CD4-positive, alpha-beta T cell treated with Interleukin-1 beta for 1 hour (primary cell): ENCODE measurements at regions not wholly inside any gene's neighbourhood (a gene's known extent, or its start where the extent isn't known, plus 50 kb on each side); places are given as distances from the start of the nearest gene placed in this dataset.

Source experiments
- DNase-seq, 2 donors: peaks; one replicate each; pipeline ENCODE4 v3.0.0-alpha.2; 2020 to 2022

DNA sequence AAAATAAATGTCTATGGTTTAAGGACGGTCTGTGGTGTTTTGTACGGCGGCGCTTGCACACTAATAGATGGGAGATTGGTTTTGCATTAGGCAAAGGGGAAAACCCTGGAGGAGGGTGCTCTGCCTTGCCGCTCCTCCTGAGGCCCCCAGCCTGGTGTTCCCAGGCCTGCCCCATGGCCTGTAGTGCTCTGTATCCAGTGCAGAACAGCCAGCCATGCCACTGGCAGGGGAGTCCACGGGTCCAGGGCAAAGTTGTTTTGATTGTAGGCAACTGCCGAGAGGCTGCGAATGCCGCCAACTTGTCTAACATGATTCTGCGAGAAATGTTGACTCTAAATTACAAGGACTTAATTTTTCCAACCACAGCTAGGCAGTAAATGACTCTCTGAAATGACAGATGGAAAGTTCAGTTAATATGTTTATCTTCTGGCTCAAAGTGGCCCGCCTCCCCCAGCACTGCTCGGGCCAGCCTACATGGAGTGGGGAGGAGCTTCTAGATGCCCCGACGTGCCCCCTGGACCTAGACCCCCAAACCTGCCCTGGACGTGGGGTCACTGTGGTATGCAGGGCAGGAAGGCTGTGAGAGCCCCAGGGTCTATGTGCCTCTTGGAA is 104.6 kb upstream of the GDF10 start:
- DNase-seq = no peak

DNA sequence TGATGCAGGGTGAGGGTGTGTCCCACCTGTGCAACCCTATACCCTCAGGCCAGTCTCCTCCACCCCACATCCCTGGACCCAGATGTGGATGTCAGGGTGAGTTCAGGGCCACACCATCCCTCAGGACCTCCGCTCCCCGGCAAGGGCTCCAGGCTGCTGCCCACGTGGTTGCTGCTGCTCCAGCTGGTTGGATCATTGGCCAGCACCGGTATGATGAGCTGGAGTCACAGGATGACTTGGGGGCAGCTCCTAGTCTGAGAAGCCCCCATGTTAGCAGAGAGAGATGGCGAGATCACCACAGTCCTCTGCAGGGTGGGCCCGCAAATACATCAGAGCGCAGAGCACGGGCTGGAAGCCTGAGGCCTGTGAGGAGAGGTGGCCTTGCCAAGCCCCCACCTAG is 103.3 kb upstream of the GDF10 start:
- DNase-seq = no peak

DNA sequence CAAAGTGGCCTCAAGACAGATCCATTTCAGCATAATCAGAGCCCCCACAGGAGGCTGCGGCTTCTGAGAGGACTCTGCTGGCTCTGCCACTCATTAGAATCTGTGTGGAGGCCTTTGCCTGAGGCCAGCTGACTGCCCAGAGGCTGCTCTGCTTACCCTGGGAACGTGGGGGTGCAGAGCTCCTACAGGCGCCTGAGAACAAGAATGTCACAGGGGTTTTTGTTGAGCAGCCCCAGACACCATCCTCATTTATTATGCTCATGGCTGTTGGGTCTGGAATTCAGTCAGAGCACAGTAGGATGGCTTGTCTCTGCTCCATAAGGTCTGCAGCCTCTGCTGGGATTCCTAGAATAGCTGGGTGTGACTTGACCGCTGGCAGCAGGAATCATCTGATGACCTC is 101.8 kb upstream of the GDF10 start:
- no peak for DNase-seq

DNA sequence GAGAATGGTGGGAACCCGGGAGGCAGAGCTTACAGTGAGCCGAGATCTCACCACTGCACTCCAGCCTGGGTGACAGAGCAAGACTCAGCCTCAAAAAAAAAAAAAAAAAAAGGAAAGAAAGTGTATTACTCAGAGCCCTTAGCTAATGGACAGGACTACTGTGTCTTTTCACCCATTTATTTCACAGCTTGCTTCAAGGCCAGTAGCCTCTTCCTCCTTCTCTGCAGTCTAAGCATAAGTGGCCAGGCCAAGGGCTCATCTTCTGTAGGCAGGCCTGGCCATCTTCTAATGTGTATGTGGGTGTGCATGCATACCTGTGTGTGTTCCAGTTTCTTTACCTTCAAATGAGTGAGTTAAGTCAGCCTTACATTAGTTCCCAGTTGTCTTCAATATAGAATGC is 94.8 kb upstream of the GDF10 start:
- DNase-seq = no peak

DNA sequence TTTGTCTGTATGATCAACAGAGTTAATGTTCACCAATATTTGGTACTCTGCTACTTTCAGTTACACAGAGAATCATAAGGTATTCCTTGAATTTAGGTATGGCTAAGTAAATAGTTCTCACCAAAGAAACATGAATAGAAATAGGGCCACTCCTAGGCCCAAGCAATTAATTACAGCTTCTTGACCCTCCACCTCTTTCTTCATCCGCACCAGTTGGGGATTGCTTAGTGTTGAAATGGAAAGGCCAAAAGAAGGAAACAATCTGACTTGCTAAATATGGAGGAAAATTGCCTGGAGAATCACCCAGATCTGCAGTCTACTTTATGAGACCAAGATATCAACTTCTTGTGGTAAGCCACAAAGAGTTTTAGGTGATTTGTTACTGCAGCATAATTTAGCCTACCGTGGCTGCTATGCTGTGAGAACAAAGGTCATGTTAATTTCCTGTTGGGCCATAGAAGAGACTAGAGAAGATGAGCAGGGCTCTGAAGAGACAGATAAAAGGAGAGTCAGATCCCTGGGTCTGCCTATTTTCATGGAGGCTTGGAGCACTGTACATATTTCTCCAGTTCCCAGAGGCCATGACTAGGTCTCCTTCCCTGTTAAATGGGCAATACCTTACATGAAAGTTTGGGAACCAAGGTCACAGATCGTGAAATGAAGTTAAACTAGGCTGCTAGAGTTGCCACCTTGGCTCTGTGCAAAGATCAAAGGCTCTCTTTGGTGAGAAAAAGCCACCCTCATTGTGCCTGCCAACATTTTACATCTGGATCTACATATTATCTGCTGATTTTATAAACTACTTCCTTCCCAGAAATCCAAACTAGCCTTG is 93.3 kb upstream of the GDF10 start:
- peak in 1 of 2 donors; percentile 42 for DNase-seq

DNA sequence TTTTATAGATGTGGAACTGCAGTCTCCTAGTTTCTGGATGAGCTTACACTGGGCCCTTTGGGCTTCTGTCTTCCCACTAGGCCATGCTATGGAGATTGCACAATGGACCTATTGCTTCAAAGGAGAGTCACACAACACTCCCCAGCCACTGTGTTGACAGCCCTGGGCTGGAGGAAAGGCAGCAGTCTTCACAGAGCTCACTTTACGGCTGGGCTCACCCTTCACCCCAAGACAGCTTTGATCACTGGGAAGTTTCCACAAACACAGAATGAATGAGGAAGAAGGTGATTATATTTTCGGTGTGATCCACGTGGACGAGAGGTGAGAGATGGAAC is 92.7 kb upstream of the GDF10 start:
- peak; percentile 11 to 12 for DNase-seq

DNA sequence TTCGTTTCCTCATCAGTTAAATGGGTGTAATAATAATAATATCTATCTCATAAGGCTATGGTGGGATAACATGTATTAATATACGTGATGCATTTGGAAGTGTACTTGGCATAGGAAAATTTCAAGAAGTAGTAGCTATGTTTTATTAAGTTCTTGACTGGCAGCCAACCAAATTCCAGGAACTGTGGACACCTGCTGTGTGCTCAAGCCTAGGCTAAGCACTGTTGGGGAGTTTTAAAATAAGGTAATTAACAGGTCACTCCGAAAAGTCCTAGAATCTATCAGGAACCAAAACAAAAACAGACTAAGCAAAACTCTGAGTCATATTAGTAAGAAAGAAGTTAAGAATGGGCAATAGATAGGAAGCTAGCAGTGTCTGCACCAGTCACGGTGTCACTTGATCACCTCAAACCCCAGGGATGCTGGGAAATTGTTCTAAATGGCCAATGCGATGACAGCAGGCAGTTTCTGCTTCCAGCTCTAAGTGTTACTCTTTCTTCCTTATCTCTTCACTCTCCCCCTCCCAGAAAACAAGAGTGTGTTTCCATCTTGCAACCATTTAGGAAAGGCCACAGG is 92.0 kb upstream of the GDF10 start:
- no peak for DNase-seq

DNA sequence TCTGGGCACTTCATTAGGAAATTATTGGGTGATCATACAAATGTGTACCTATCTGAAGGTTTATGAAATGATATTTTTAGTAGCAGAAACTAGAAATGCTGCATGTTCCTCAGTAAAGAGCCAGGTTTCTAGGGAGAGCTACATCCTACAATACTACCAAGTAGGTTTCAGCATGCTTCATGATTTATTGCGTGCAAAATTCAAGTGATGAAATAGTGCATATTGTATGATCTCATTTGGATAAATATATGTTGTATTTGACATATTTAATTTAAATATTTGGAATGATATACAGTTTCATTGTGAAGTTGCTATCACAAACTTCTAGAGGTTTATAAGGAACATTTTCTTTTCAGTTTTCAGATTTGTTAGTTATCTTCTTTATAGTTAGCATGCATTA is 90.5 kb upstream of the GDF10 start:
- no peak for DNase-seq

DNA sequence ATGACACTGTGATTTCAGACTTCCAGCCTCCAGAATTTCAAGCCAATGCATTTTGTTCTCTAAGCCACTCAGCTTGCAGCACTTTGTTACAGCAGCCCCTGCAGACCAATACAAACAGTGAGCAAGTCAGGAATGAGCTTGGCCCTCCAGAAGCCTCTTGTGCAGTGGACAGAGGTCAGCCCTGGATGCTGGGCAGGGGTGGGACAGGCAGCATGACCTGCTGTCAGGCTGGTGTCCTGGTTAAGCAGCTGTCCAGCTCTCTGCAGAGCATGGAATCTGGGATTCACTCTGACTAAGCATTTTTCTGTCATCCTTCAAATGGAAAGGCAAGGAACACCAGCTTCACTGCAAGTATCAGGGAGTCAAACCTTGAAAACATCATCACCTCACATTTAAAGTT is 85.5 kb upstream of the GDF10 start:
- DNase-seq = no peak

DNA sequence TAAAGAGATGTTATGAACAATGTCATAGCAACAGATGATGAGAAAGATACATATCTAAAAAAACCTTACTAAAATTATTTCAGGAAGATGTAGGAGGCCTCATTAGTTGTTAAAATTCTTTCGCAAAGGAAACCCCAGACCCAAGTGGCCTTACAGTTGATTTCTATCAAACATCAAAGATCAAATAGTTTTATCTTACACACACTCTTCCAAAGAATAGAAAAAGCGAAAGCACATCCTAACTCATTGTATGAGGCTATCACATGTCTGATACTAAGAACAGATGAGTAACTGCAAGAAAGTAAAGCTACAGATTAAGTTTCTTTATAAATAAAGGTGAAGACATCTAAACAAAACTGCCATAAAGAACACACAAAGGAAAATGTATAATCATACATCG is 82.9 kb upstream of the GDF10 start:
- no peak for DNase-seq

DNA sequence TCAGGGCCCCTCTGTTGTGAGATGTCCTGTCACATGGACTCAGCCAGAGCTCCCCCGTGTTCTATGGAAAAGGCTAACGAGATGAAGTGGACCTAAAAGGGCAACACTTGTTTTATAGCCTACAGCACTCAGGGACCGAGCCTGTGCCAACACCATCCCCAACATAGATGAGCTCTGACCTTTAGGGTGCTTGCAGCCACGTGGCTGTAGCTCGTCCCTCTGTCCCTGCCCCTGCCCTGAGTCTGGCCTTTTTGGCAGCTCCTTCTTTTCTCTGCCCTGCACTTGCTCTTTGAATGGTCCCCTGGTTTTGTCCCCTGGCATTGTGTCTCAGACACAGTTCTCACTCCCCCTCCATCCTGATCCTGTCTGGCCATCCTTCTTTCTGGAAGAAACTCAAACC is 81.2 kb upstream of the GDF10 start:
- no peak for DNase-seq

DNA sequence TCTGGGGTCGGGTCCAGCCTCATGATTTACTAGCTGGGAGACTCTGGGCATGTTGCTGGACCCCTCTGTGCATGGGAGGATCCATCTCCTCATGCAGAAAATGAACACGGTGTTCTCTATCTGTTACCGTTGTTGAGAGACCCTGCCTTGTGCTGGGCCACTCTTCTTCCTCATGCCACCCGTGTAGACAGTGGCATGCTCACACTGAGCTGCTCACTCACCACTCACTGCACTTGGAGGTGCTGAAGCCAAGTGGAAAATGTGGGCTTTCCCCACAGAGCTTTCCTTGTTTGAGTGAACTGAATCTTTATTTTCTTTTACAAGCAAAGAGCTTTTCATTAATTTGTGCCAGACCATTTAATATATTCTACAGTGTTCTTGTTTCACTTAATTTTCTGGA is 77.5 kb upstream of the GDF10 start:
- no peak for DNase-seq

DNA sequence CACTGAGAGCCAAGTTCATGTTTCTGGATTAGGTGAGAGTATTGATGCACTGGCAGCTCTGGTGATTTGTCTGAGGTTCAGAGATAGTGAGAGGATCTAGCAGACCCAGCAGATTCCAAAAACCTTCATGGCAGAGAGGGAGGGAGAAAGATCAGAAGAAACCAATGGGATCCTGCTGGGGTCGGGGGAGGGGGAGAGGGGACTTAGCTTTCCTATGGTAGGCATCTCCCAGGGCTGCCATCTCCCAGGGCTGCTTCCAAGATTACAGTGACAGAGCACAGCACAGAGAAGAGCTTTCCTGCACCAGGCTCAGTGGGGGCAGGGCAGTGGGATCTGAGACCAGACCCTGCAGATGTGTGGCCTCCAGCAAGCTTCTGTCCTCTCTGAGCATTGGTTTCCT is 76.8 kb upstream of the GDF10 start:
- no peak for DNase-seq

DNA sequence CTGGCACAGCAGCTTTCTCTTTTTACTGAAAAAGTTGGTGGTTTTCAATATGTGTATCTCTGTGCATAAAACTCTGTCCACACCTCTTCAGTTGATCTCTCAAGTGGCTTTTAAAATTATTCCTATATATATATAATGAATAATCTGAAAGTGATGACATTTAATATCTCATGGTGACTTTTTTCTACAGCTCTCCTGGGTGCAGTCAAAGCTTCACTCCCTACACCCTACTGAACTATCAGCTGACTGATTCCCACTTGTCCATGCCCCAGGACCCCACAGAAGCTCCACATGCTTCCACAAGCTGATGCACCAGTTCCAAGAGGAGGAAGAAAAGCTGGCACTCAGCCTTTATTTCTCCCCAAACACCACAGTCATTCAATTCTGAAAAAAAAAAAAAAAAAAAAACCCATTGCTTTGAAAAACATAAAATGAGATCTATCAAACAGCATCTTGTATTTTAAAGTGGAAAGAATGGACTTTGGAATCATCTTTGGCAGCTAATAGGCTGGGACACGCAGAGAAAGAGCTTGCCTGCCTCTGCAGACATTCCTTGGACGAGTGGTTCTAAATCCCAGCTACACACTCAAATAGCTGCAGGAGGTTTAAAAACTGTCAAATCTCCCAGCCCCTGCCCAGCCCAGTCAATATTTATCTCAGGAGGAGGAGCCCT is 75.3 kb upstream of the GDF10 start:
- no peak for DNase-seq

DNA sequence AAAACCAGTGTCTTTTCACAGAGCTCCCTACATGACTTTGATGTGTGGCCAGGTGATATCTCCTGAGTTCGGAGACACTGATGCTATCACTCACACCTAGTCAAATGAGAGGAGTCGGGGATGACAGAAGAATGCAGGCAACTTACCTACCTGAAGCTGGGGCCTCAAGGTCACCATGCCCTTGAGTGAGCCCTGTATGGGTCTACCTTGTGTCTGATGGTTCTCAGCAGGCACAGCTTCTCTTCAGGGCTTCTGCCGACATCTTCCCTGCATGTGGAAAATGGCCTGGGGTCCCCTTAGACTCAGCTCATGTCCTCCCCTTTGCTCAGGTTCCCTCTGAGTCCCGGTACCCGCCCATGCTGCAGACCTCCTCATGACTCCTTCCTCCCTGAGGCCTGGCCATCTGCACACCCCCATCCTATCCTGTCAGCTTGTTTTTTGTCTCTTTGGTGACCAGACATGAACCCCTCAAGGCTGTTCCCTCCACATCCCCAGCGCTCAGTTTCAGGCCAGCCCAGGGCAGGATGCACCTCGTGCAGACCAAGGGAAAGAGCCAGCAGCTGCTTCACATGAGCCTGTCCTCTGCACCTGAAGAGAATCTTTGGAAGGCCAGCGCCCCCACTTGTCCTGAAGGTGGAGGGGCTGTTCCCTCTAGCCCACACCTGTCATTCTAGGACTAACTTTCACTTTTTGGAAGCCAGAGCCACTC is 74.6 kb upstream of the GDF10 start:
- DNase-seq = no peak

DNA sequence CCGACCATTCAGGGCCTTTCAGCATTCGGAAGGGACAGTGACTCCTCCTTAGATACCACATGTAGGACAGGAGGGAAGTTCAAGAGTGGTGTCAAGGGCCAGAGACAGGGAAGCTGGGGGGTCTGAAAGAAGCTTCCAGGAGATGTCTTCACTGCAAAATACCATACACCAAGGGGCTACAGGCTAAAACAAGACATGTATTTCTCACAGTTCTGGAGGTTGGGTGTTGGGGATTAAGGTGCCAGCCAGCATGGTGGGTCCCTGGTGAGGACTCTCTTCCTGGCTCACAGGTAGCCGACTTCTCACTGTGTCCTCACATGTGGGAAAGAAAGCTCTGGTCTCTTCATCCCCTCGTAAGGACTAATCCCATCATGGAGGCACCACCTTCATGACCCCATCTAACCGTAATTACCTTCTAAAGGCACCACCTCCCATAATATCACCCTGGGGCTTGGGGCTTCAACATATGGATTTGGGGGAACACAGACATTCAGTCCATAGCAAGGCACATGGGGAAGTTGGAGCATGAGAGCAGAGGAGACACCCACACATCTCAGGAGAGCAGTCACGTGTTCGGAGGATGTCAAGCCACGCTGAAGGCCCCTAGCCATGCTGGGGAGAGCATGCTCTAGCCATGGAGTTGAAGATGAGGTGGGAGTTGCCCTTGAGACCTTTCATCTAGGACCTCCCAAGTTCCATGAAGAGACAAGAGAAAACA is 73.9 kb upstream of the GDF10 start:
- no peak for DNase-seq

DNA sequence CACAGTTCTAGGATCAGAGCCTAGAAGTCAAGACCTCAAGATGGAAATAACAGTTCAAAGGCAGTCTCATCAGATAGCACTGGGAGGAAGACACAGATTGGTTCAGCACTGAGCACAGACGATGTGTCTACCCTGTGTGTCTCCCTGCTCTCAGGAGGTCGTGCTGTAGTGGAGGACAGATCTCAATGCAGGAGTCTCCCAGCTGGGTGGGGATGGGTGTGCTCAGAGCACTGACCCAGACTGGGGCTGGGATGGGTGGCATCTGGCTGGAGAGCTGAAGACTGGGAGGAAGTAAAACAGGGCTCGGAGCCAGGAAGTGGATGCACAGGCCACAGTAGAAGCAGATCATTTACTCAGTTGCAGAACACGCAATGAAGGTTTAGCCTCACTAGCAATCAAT is 69.5 kb upstream of the GDF10 start:
- DNase-seq = peak in 1 of 2 donors; percentile 7

DNA sequence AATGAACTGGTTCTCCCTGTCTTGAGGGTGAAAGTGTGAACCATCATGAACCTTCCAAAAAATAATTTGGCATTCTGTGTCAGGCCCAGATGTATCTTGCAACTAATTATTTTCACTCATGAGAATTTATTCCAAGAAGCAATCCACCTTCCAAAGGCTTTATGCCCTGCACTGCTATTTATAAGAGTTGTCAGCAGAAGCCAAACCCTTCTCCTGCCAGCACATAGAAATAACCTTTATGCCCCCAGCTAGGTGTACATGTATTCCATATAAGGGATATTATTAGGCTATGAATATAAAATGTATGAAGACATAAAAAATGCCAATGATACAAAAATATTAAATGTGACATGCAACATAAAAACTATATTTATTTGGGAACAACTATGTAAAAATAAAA is 69.0 kb upstream of the GDF10 start:
- DNase-seq = no peak

DNA sequence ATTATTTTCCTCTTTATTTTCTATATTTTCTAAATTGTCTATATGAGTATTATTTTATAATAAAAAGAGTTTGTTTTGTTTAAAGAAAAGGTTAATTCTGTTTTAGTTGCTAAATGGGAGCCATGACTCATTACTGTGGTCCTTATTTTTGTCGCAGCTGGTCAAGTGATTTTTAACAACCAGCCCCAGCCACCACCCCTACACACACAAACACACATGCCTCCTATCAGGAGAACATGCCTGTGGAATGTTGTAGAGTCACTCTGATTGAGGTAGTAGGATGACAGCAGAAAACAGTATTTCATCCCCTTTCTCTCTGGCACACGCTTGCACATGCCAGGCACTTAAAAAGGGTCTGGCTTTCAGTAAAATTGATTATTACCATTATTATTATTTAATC is 68.6 kb upstream of the GDF10 start:
- DNase-seq = no peak

DNA sequence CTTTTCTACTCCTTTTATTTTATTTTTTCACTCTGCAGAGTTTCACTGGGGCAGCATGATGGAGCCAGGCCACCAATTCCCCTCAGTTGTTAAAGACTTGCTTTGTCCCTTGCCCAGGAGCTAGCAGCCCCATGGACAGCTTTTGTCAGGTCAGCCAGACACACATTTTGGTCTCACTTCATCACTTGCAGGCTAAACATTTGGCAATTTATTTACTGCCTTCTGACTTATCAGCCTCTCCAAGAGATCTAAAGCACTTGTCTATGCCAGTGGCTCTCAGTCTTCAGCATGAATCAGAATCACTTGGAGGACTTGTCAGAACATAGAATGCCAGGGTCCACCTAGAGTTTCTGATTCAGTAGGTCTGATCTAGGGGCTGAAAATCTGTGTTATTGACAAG is 66.4 kb upstream of the GDF10 start:
- DNase-seq = no peak

DNA sequence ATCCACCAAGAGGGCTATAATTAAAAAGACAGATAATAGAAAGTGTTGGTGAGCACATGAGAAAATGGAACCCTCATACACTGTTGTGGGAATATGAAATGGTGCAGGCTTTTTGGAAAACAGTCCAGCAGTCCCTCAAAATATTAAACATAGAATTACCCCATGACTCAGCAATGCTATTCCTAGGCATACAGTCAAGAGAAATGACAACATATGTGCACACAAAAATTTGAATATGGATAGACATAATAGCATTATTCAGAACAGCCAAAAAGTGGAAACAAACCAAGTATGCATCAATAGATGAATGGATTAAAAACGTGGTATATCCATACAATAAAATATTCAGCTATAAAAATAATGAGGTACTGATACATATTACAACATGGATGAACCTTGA is 64.5 kb upstream of the GDF10 start:
- DNase-seq = no peak
